PFSK-1 (cell line): ENCODE measurements at regions not wholly inside any gene's neighbourhood (a gene's known extent, or its start where the extent isn't known, plus 50 kb on each side); places are given as distances from the start of the nearest gene placed in this dataset.

Source experiments
- FOXP2 ChIP-seq: optimal IDR thresholded peaks from 2 replicates; pipeline ENCODE3; 2011; ENCODE audit warnings: borderline replicate concordance, control low read depth, inconsistent platforms; ENCODE audit not compliant: insufficient read depth; ENCODE audit errors: extremely low read length, extremely low read depth
- POLR2AphosphoS5 ChIP-seq: IDR thresholded peaks from 2 replicates; pipeline ENCODE4 v1.6.1; 2012; ENCODE audit warnings: low read depth, mild to moderate bottlenecking, control low read depth, low read length, moderate library complexity
- REST ChIP-seq, 2 experiments: IDR thresholded peaks; 2 replicates each; pipeline versions ENCODE4 v1.6.1 to v1.8.0; 2011 to 2012; ENCODE audit warnings: low read depth in 2 of 2, low read length in 2 of 2, control low read depth in 1 of 2, inconsistent platforms in 1 of 2, mild to moderate bottlenecking in 1 of 2, moderate library complexity in 1 of 2; ENCODE audit not compliant: insufficient read depth in 1 of 2
- SIN3A ChIP-seq: IDR thresholded peaks from 2 replicates; pipeline ENCODE4 v1.6.1; 2012; ENCODE audit warnings: mild to moderate bottlenecking, low read length, moderate library complexity, borderline replicate concordance; ENCODE audit not compliant: insufficient read depth
- TAF1 ChIP-seq: IDR thresholded peaks from 2 replicates; pipeline ENCODE4 v1.6.1; 2012; ENCODE audit warnings: low read length, control low read depth, borderline replicate concordance; ENCODE audit not compliant: insufficient read depth

DNA sequence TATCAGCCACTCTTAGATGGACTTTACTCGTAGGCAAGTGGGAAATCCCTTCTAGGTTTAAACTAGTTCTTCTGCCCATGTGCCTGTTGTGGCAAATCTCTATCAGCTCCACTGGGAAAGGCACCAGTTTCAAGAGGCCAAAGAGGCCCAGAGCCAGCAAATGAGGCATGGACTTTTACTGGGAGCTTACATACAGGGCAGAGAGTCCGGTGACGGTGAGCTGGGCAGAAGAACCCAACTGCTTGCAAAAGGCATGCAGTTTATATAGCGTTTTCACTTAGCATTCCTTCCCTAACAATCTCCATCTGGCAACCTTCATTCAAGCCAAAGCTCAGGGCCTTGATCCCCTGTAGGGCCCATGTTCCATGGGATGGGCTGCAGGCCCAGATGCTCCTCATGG lies 93.0 kb upstream of the C3orf80 start:
- no peak for TF ChIP-seq POLR2AphosphoS5
- no peak for TF ChIP-seq SIN3A
- TF ChIP-seq FOXP2, result no peak
- TF ChIP-seq REST (IDR thresholded peaks at IDR 0.05; ENCODE audit: insufficient read depth in 1 of 2, low read depth in 2 of 2, low read length in 2 of 2), result no peak
- no peak for TF ChIP-seq TAF1

DNA sequence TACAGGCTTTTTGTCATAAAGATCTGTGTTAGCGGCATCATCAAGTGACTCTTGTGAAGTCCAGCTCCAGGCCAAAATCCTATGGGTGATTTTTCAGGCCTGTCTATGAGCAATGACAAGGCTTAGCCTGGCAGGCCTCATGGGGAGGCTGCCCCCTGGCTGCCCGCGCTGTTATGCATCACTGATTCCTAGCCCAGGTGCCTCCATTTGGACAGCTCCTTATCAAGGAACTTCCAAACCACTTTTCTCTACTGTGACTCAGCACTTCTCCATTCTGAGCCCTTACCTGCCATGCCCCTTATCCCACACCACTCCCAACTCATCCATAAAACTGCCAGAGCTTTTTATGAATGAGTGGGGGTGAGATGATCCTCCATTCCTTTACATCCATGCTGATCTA lies 91.5 kb upstream of the C3orf80 start:
- TF ChIP-seq TAF1, result no peak
- peak; percentile 42 to 82; a peak in 3 of 4 replicates for TF ChIP-seq REST (IDR thresholded peaks at IDR 0.05; ENCODE audit: insufficient read depth in 1 of 2, low read depth in 2 of 2, low read length in 2 of 2)
- no peak for TF ChIP-seq SIN3A

DNA sequence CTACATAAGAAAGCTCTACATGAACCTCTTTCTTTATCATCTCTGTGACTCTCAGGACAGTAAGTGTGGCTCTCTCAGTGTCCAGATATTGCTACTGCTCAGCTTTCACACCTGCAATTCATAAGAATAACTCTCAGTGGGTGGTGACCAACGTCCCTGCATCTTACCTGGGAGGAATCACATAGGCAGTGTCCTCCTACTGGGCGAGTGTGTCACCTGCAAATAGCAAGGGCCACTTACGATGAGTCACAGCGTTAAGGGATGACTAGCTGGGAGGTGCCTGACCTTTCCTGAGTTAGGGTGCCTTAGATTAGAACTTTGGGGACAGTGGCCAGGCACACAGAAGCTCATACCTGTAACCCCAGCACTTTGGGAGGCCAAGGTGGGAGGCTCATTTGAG lies 90.8 kb upstream of the C3orf80 start:
- TF ChIP-seq REST (IDR thresholded peaks at IDR 0.05; ENCODE audit: insufficient read depth in 1 of 2, low read depth in 2 of 2, low read length in 2 of 2) (no peak), SIN3A (no peak), TAF1 (no peak), FOXP2 (no peak), POLR2AphosphoS5 (no peak)

DNA sequence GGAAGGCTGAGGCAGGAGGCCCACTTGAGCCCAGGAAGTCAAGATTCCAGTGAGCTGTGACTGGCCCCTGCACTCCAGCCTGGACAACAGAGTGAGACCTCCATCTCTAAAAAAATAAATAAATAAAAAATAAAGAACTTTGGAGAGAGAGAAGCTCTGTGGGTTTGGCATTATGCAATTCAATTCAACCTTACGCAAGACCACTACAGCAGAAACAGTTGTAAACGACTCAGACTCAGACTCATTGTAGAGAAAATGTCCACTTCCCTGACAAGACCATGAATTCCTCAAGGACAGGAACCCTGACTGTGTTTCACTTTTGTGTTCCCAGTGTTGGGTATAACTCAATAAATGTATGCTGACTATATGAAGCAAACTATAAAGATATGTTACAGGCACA lies 90.3 kb upstream of the C3orf80 start:
- no peak for TF ChIP-seq REST (IDR thresholded peaks at IDR 0.05; ENCODE audit: insufficient read depth in 1 of 2, low read depth in 2 of 2, low read length in 2 of 2)

DNA sequence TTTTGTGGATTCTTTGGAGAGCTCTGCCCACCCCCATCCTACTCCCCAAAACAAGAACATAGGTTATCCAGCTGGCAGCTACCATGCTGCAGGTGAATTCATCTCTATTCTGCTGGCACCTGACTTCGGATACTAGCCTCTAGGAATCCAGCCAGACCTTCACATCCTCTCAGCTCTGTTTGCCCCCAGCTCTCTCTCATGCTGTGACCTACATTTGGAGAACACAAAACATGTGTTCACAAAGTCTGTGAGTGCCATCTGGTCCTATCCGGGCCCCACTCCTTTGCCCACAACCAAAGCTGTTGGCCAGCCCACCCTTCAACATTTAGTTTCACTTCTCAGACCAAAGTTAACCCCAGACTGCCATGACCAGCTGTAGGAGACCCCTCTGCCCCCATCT lies 89.4 kb upstream of the C3orf80 start:
- TF ChIP-seq TAF1 (no peak), REST (IDR thresholded peaks at IDR 0.05; ENCODE audit: insufficient read depth in 1 of 2, low read depth in 2 of 2, low read length in 2 of 2) (no peak), SIN3A (no peak), POLR2AphosphoS5 (no peak), FOXP2 (no peak)
